ENCODE measurements at regions not wholly inside any gene's neighbourhood (a gene's known extent, or its start where the extent isn't known, plus 50 kb on each side); places are given as distances from the start of the nearest gene placed in this dataset.
"Not testable (repeated sequence)": the region's sequence is repeated elsewhere in the genome, so short reads cannot be mapped to it uniquely, and the experiment has no call there.

DNA sequence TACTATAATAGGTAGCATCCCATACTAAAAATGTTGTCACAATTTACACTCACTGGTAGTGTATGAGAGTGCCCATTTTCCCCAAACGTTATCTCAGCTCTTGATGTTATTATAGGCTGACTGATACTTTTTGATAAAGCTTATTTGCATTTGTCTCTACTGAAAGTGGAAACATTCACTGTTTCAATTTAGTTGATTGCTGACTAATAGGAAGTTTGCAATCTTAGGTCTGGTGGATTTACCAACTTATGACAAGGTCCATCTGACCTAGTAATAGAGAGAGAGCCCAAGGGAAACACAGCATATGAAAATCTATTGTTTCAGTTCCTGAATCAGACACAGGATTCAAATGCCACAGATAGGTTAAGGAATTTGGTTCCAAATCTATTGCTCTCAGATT lies 97.2 kb upstream of the NBPF9 start:
- TF ChIP-seq, protein P1, sequence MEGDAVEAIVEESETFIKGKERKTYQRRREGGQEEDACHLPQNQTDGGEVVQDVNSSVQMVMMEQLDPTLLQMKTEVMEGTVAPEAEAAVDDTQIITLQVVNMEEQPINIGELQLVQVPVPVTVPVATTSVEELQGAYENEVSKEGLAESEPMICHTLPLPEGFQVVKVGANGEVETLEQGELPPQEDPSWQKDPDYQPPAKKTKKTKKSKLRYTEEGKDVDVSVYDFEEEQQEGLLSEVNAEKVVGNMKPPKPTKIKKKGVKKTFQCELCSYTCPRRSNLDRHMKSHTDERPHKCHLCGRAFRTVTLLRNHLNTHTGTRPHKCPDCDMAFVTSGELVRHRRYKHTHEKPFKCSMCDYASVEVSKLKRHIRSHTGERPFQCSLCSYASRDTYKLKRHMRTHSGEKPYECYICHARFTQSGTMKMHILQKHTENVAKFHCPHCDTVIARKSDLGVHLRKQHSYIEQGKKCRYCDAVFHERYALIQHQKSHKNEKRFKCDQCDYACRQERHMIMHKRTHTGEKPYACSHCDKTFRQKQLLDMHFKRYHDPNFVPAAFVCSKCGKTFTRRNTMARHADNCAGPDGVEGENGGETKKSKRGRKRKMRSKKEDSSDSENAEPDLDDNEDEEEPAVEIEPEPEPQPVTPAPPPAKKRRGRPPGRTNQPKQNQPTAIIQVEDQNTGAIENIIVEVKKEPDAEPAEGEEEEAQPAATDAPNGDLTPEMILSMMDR (IDR thresholded peaks at IDR 0.05; ENCODE audit: low read length), result not testable (repeated sequence)
- not testable (repeated sequence) for TF ChIP-seq EZH2 (IDR thresholded peaks at IDR 0.05; ENCODE audit: borderline replicate concordance, low read length)
